ENCODE measurements at regions not wholly inside any gene's neighbourhood (a gene's known extent, or its start where the extent isn't known, plus 50 kb on each side); places are given as distances from the start of the nearest gene placed in this dataset.
A peak's percentile ranks its signal among the peaks of the same experiment; 100 is the strongest.

- DNase-seq (ENCODE audit: low read depth), result no peak
- H3K4me3 ChIP-seq (ENCODE audit: low read length), result no peak overlapping the region
- TF ChIP-seq CTCF (conservative IDR thresholded peaks at IDR 0.05; ENCODE audit: low read depth, low read length), result no peak
These were observed 156.4 kb downstream of the URB2 start for GRCh38 chr1:229782469-229782868.

- no peak for DNase-seq (ENCODE audit: low read depth)
- TF ChIP-seq CTCF (conservative IDR thresholded peaks at IDR 0.05; ENCODE audit: low read depth, low read length), result no peak
- no peak overlapping the region for H3K4me3 ChIP-seq (ENCODE audit: low read length)
These were observed 158.8 kb downstream of the URB2 start for GRCh38 chr1:229784834-229785233.

DNA sequence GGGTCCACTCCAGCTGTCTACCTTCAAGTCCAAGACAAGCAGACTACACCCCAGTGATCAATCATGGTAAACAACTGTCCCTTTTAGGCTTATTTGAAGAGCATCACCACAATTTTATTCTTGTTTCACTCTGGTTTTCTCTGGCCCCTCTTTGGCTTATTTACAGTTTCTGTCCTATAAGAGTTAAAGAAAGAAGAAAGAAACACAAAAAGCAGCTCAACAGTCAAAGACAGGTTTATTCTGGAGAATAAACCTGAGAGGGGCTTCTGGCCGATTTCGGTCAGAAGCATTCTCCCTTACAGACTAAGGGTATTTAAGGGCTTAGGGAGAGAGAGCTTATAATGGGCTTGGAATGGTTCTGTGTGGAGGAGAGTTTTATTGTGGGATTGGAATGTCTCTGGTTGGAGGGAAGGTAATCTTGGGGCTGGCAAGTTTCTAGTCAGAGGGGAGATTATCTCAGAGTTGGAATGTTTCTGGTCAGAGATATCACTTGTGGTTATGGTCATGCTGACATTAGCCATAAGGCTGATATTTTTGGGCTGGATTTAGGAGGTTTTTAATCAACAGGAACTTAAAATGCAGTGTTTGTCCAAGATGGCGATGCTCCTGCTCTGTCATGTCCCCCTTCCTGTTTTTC is 161.0 kb downstream of the URB2 start:
- peak; percentile 34 for DNase-seq (ENCODE audit: low read depth)
- no peak overlapping the region for H3K4me3 ChIP-seq (ENCODE audit: low read length)
- TF ChIP-seq CTCF (conservative IDR thresholded peaks at IDR 0.05; ENCODE audit: low read depth, low read length), result no peak

DNA sequence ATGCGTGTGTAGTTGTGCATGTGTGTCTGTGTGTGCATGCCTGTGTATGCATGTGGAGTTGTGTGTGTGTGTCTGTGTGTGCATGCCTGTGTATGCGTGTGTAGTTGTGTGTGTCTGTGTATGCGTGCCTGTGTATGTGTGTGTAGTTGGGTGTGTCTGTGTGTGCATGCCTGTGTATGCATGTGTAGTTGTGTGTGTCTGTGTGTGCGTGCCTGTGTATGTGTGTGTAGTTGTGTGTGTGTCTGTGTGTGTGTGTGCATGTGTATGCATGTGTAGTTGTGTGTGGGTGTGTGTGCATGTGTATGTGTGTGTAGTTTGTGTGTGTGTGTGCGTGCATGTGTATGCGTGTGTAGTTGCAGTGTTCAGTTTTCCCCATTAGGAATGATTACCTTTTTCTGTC is 162.0 kb downstream of the URB2 start:
- H3K4me3 ChIP-seq (ENCODE audit: low read length), result no peak overlapping the region
- DNase-seq (ENCODE audit: low read depth), result no peak
- no peak for TF ChIP-seq CTCF (conservative IDR thresholded peaks at IDR 0.05; ENCODE audit: low read depth, low read length)

DNA sequence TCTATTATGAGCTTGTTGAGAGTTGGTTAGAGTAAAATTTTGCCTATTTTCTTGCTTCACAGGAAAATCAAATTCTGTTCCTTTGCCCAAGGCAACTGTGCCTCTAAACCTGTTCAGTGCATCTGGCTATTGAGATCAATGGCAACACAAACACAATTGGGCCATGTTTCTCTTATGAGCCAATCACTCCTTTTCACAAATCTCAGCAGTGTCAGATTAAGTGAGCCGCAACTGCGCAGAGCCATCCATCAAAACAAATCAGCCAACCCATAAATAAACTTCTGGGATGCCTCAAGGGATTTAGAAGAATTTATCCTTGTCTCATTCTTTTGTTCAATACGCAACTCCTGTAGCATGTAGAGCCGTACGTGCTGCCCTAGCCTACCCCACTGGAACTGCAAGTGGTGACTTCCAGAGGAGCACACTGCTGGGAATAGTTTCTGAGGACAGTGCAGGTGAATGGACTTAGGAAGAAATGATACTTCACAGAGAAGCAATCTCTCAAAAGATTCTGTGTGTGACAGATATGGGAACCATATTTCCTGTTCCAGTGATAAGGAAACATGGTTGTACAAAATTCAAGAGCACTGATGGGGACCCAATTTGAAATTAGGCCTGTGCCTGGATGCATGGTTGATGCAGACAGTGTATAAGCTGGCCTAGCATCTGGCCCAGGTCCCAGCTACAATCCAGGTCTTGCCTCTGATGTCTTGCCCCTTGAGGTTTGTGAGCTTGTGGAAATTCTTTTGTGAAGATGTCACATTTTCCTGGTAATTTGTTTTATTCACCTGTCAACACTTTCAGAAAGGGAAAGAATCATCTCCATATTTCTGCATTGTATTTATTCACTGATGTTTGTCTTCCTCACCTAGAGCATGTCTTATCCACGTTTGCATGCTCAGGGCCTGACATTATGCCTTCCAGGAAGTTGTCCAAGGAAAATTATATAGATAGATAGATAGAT is 166.2 kb downstream of the URB2 start:
- TF ChIP-seq CTCF (conservative IDR thresholded peaks at IDR 0.05; ENCODE audit: low read depth, low read length), result no peak
- no peak overlapping the region for H3K4me3 ChIP-seq (ENCODE audit: low read length)
- no peak for DNase-seq (ENCODE audit: low read depth)

DNA sequence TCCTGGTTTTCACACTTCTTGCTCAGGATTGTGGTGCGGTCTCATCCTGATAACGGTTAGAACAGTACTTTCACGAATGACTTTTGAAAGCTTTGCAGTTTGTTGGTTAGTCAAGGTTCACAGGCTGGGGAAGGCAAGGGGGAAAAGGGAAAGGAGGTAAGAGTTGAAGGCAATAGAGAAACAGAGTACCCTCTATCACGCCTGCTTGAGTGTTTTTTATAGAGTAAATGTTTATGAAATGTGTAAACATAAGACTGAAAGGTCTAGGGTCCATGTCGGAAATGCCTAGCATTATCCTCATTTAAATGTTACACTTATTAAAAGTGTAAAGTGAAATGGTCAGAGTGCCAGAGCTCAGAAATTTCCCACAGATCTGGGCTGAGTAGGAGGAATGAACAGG is 167.4 kb downstream of the URB2 start:
- no peak for TF ChIP-seq CTCF (conservative IDR thresholded peaks at IDR 0.05; ENCODE audit: low read depth, low read length)
- DNase-seq (ENCODE audit: low read depth), result no peak

More for the DNA sequence above, 167.4 kb downstream of the URB2 start:
- no peak overlapping the region for H3K4me3 ChIP-seq (ENCODE audit: low read length)
